HUES6 (cell line): ENCODE measurements at regions not wholly inside any gene's neighbourhood (a gene's known extent, or its start where the extent isn't known, plus 50 kb on each side); places are given as distances from the start of the nearest gene placed in this dataset.

Source experiments
- H3K27ac ChIP-seq: 2 replicates; pipeline ENCODE4 v1.7.0; 2013; ENCODE audit warnings: low read depth, mild to moderate bottlenecking, low read length, inconsistent platforms
- H3K27me3 ChIP-seq: 2 replicates; pipeline ENCODE4 v1.6.1; 2013; ENCODE audit warnings: low read length; ENCODE audit not compliant: control insufficient read depth, insufficient read depth
- H3K36me3 ChIP-seq: 2 replicates; pipeline ENCODE4 v1.6.1; 2013; ENCODE audit warnings: low read length; ENCODE audit not compliant: control insufficient read depth, insufficient read depth
- H3K4me1 ChIP-seq: 2 replicates; pipeline ENCODE4 v1.6.1; 2013; ENCODE audit warnings: low read length; ENCODE audit not compliant: control insufficient read depth, insufficient read depth
- H3K4me3 ChIP-seq: 2 replicates; pipeline ENCODE4 v1.5.1; 2013; ENCODE audit warnings: low read depth, low read length
- H3K9ac ChIP-seq: one replicate; pipeline ENCODE4 v1.6.1; 2013; ENCODE audit warnings: mild to moderate bottlenecking, low read length
- H3K9me3 ChIP-seq: 2 replicates; pipeline ENCODE4 v1.6.1; 2013; ENCODE audit warnings: low read depth, low read length; ENCODE audit not compliant: control insufficient read depth, insufficient read depth

GRCh38 chr10:3272300-3272699 lies 99.7 kb upstream of the PITRM1 start:
- no peak overlapping the region for H3K9ac ChIP-seq
- no peaks in the 10 kb centered on the region for H3K36me3 ChIP-seq
- peaks cover 9% of the 10 kb centered on the region; the same call in 1 of the 2 replicates for H3K4me1 ChIP-seq
- H3K4me3 ChIP-seq: no peak overlapping the region
- H3K27ac ChIP-seq: no peak overlapping the region
- H3K9me3 ChIP-seq: no peaks in the 10 kb centered on the region
- no peaks in the 10 kb centered on the region for H3K27me3 ChIP-seq

- Histone ChIP-seq H3K4me3 (no peak overlapping the region), H3K9ac (no peak overlapping the region), H3K36me3 (no peaks in the 10 kb centered on the region), H3K27me3 (no peaks in the 10 kb centered on the region), H3K9me3 (no peaks in the 10 kb centered on the region), H3K27ac (no peak overlapping the region), H3K4me1 (peaks cover 9% of the 10 kb centered on the region; the same call in 1 of the 2 replicates)
These were observed 99.0 kb upstream of the PITRM1 start for GRCh38 chr10:3271354-3272115.

- H3K4me3 ChIP-seq: no peak overlapping the region
- H3K27me3 ChIP-seq: no peaks in the 10 kb centered on the region
- H3K27ac ChIP-seq: no peak overlapping the region
- H3K9me3 ChIP-seq: no peaks in the 10 kb centered on the region
- H3K36me3 ChIP-seq: no peaks in the 10 kb centered on the region
- H3K4me1 ChIP-seq: peaks cover 9% of the 10 kb centered on the region; the same call in 1 of the 2 replicates
- no peak overlapping the region for H3K9ac ChIP-seq
These were observed 98.2 kb upstream of the PITRM1 start for GRCh38 chr10:3270577-3271316.

- Histone ChIP-seq H3K36me3 (no peaks in the 10 kb centered on the region), H3K9me3 (no peaks in the 10 kb centered on the region), H3K9ac (no peak overlapping the region), H3K4me3 (no peak overlapping the region), H3K27ac (no peak overlapping the region), H3K27me3 (no peaks in the 10 kb centered on the region), H3K4me1 (peaks cover 12% of the 10 kb centered on the region; the same call in 1 of the 2 replicates)
These were observed 95.4 kb upstream of the PITRM1 start for GRCh38 chr10:3268025-3268424.

GRCh38 chr10:3265088-3265487 lies 92.5 kb upstream of the PITRM1 start:
- Histone ChIP-seq H3K36me3 (no peaks in the 10 kb centered on the region), H3K27ac (no peak overlapping the region), H3K4me1 (peaks cover 3% of the 10 kb centered on the region; the same call in 1 of the 2 replicates), H3K9me3 (no peaks in the 10 kb centered on the region), H3K4me3 (no peak overlapping the region), H3K27me3 (no peaks in the 10 kb centered on the region), H3K9ac (no peak overlapping the region)

- no peak overlapping the region for H3K4me3 ChIP-seq
- no peaks in the 10 kb centered on the region for H3K36me3 ChIP-seq
- H3K27me3 ChIP-seq: no peaks in the 10 kb centered on the region
- peaks cover 3% of the 10 kb centered on the region; the same call in 1 of the 2 replicates for H3K4me1 ChIP-seq
- H3K27ac ChIP-seq: no peak overlapping the region
- no peak overlapping the region for H3K9ac ChIP-seq
- no peaks in the 10 kb centered on the region for H3K9me3 ChIP-seq
These were observed 91.7 kb upstream of the PITRM1 start for GRCh38 chr10:3264161-3264761.

- H3K9me3 ChIP-seq: no peaks in the 10 kb centered on the region
- peaks cover 3% of the 10 kb centered on the region; the same call in 1 of the 2 replicates for H3K4me1 ChIP-seq
- H3K27me3 ChIP-seq: no peaks in the 10 kb centered on the region
- no peaks in the 10 kb centered on the region for H3K36me3 ChIP-seq
- no peak overlapping the region for H3K9ac ChIP-seq
- no peak overlapping the region for H3K27ac ChIP-seq
- H3K4me3 ChIP-seq: no peak overlapping the region
These were observed 91.2 kb upstream of the PITRM1 start for GRCh38 chr10:3263747-3264146.

- H3K27ac ChIP-seq: no peak overlapping the region
- H3K4me1 ChIP-seq: peaks cover 3% of the 10 kb centered on the region; the same call in 1 of the 2 replicates
- H3K27me3 ChIP-seq: no peaks in the 10 kb centered on the region
- no peaks in the 10 kb centered on the region for H3K36me3 ChIP-seq
- H3K9ac ChIP-seq: no peak overlapping the region
- no peak overlapping the region for H3K4me3 ChIP-seq
- no peaks in the 10 kb centered on the region for H3K9me3 ChIP-seq
These were observed 90.5 kb upstream of the PITRM1 start for GRCh38 chr10:3263082-3263481.

GRCh38 chr10:3261921-3262320 lies 89.3 kb upstream of the PITRM1 start:
- Histone ChIP-seq H3K4me1 (peaks cover 3% of the 10 kb centered on the region; the same call in 1 of the 2 replicates), H3K9ac (no peak overlapping the region), H3K4me3 (no peak overlapping the region), H3K27ac (no peak overlapping the region), H3K9me3 (no peaks in the 10 kb centered on the region), H3K27me3 (no peaks in the 10 kb centered on the region), H3K36me3 (no peaks in the 10 kb centered on the region)

- Histone ChIP-seq H3K27me3 (no peaks in the 10 kb centered on the region), H3K9me3 (no peaks in the 10 kb centered on the region), H3K4me3 (no peak overlapping the region), H3K36me3 (no peaks in the 10 kb centered on the region), H3K9ac (no peak overlapping the region), H3K27ac (no peak overlapping the region), H3K4me1 (peaks cover 3% of the 10 kb centered on the region; the same call in 1 of the 2 replicates)
These were observed 87.7 kb upstream of the PITRM1 start for GRCh38 chr10:3260066-3260834.
